Neural cell (in vitro differentiated cells): ENCODE measurements at regions not wholly inside any gene's neighbourhood (a gene's known extent, or its start where the extent isn't known, plus 50 kb on each side); places are given as distances from the start of the nearest gene placed in this dataset.

Experiments used
- H2AFZ ChIP-seq: fragments of 200-600, 300-800 bp; sonication (generic), shearing (Covaris generic); 2 replicates; pipeline ENCODE4 v1.6.0; 2014; ENCODE audit warnings: low read depth, mild to moderate bottlenecking, antibody characterized with exemption, low read length, moderate library complexity
- H3F3A ChIP-seq: fragments of 200-600 bp; shearing (Covaris generic); 2 replicates; pipeline ENCODE4 v1.6.1; 2016; ENCODE audit warnings: mild to moderate bottlenecking, moderate library complexity, mixed read lengths, antibody characterized with exemption, low read length; ENCODE audit not compliant: insufficient read depth, poor library complexity, severe bottlenecking
- H3K27ac ChIP-seq: fragments of 200-600, 300-800 bp; sonication (generic), shearing (Covaris generic); 2 replicates; pipeline ENCODE4 v1.5.1; 2014; ENCODE audit warnings: mild to moderate bottlenecking, low read length, moderate library complexity
- H3K27me3 ChIP-seq: fragments of 300-800, 200-600 bp; sonication (generic), shearing (Covaris generic); 2 replicates; pipeline ENCODE4 v1.6.0; 2014; ENCODE audit warnings: mild to moderate bottlenecking, low read depth, low read length, moderate library complexity; ENCODE audit not compliant: insufficient read depth
- H3K36me3 ChIP-seq: fragments of 300-800, 200-600 bp; sonication (generic), shearing (Covaris generic); 2 replicates; pipeline ENCODE4 v1.5.1; 2014; ENCODE audit warnings: mild to moderate bottlenecking, antibody characterized with exemption, low read length, moderate library complexity; ENCODE audit not compliant: insufficient read depth
- H3K4me2 ChIP-seq: fragments of 300-800, 200-600 bp; sonication (generic), shearing (Covaris generic); 2 replicates; pipeline ENCODE4 v1.6.0; 2014; ENCODE audit warnings: mild to moderate bottlenecking, low read length
- H3K4me3 ChIP-seq: fragments of 300-800, 200-600 bp; sonication (generic), shearing (Covaris generic); 2 replicates; pipeline ENCODE4 v1.5.1; 2014; ENCODE audit warnings: mild to moderate bottlenecking, low read length, moderate library complexity
- H3K79me2 ChIP-seq: fragments of 200-600 bp; shearing (Covaris generic); replicated peaks from 2 replicates; pipeline ENCODE4 v1.6.0; 2014; ENCODE audit warnings: mild to moderate bottlenecking, low read length, moderate library complexity; ENCODE audit not compliant: insufficient read depth
- H3K9ac ChIP-seq: fragments of 300-800, 200-600 bp; sonication (generic), shearing (Covaris generic); 2 replicates; pipeline ENCODE4 v1.6.1; 2016; ENCODE audit warnings: mild to moderate bottlenecking, low read length, mixed read lengths
- H3K9me2 ChIP-seq: fragments of 200-600 bp; shearing (Covaris generic); 2 replicates; pipeline ENCODE4 v1.6.1; 2016; ENCODE audit warnings: mild to moderate bottlenecking, low read length, mixed read lengths; ENCODE audit not compliant: insufficient read depth
- H3K9me3 ChIP-seq: fragments of 200-600, 300-800 bp; sonication (generic), shearing (Covaris generic); 2 replicates; pipeline ENCODE4 v1.6.1; 2016; ENCODE audit warnings: mild to moderate bottlenecking, mixed run types, low read length, moderate library complexity, mixed read lengths
- H4K20me1 ChIP-seq: fragments of 200-600 bp; shearing (Covaris generic); 2 replicates; pipeline ENCODE4 v1.6.1; 2016; ENCODE audit warnings: mild to moderate bottlenecking, mixed run types; ENCODE audit not compliant: insufficient read depth
- EP300 ChIP-seq: fragments of 450-650 bp; conservative IDR thresholded peaks from 2 replicates; pipeline ENCODE4 v1.6.1; 2014; ENCODE audit warnings: antibody characterized with exemption, mild to moderate bottlenecking, moderate library complexity; ENCODE audit not compliant: poor library complexity, severe bottlenecking
- EZH2 ChIP-seq: fragments of 200-600, 300-800 bp; shearing (Covaris generic), sonication (generic); IDR thresholded peaks from 2 replicates; pipeline ENCODE4 v1.6.1; 2014; ENCODE audit warnings: antibody characterized with exemption, low read length, borderline replicate concordance, mild to moderate bottlenecking; ENCODE audit not compliant: insufficient read depth, poor library complexity, severe bottlenecking
- MXI1 ChIP-seq: fragments of 450-650 bp; conservative IDR thresholded peaks from 2 replicates; pipeline ENCODE4 v1.6.1; 2014; ENCODE audit warnings: antibody characterized with exemption, mild to moderate bottlenecking; ENCODE audit not compliant: poor library complexity, severe bottlenecking
- POLR2AphosphoS5 ChIP-seq: IDR thresholded peaks from 2 replicates; pipeline ENCODE4 v1.6.1; 2012
- RAD21 ChIP-seq: fragments of 450-650 bp; conservative IDR thresholded peaks from 2 replicates; pipeline ENCODE4 v1.6.1; 2014; ENCODE audit warnings: antibody characterized with exemption, mild to moderate bottlenecking, moderate library complexity
- SMC3 ChIP-seq: fragments of 450-650 bp; conservative IDR thresholded peaks from 2 replicates; pipeline ENCODE4 v1.6.1; 2014; ENCODE audit warnings: antibody characterized with exemption, mild to moderate bottlenecking, moderate library complexity; ENCODE audit not compliant: poor library complexity
- TAF1 ChIP-seq: IDR thresholded peaks from 2 replicates; pipeline ENCODE4 v1.6.1; 2012; ENCODE audit warnings: low read depth
- TF ChIP-seq, protein P1 (sequence below): fragments of 450-650 bp; IDR thresholded peaks from 2 replicates; pipeline ENCODE4 v1.5.1; 2014; ENCODE audit warnings: antibody characterized with exemption, mild to moderate bottlenecking, moderate library complexity; ENCODE audit not compliant: poor library complexity, severe bottlenecking
- TF ChIP-seq, protein P2 (sequence below): IDR thresholded peaks from 2 replicates; pipeline ENCODE4 v1.6.1; 2012; ENCODE audit warnings: borderline replicate concordance

DNA sequence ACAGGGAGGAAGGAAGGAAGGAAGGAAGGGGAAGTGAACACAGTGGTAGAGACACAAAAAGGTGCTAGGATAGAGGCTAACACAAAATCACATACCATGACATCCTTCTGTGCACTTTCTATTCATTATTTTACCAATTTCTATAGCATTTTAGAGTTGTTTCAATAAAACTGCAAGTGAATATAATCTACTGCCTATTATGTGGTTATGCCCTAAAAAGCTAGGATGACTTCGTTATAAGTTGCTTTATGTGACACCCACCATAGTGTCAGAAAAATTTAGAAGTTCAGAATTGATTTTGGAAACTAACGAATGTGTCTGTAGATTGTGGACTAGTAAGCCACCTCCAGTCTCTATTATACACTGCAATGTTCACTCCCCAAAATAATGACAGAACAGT, 59.4 kb upstream of the EDNRA start:
- TF ChIP-seq MXI1 (no peak), RAD21 (no peak), POLR2AphosphoS5 (no peak), EP300 (no peak), EZH2 (no peak), SMC3 (no peak), TAF1 (no peak)
- TF ChIP-seq, protein P1, sequence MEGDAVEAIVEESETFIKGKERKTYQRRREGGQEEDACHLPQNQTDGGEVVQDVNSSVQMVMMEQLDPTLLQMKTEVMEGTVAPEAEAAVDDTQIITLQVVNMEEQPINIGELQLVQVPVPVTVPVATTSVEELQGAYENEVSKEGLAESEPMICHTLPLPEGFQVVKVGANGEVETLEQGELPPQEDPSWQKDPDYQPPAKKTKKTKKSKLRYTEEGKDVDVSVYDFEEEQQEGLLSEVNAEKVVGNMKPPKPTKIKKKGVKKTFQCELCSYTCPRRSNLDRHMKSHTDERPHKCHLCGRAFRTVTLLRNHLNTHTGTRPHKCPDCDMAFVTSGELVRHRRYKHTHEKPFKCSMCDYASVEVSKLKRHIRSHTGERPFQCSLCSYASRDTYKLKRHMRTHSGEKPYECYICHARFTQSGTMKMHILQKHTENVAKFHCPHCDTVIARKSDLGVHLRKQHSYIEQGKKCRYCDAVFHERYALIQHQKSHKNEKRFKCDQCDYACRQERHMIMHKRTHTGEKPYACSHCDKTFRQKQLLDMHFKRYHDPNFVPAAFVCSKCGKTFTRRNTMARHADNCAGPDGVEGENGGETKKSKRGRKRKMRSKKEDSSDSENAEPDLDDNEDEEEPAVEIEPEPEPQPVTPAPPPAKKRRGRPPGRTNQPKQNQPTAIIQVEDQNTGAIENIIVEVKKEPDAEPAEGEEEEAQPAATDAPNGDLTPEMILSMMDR, result no peak
- TF ChIP-seq, protein P2, sequence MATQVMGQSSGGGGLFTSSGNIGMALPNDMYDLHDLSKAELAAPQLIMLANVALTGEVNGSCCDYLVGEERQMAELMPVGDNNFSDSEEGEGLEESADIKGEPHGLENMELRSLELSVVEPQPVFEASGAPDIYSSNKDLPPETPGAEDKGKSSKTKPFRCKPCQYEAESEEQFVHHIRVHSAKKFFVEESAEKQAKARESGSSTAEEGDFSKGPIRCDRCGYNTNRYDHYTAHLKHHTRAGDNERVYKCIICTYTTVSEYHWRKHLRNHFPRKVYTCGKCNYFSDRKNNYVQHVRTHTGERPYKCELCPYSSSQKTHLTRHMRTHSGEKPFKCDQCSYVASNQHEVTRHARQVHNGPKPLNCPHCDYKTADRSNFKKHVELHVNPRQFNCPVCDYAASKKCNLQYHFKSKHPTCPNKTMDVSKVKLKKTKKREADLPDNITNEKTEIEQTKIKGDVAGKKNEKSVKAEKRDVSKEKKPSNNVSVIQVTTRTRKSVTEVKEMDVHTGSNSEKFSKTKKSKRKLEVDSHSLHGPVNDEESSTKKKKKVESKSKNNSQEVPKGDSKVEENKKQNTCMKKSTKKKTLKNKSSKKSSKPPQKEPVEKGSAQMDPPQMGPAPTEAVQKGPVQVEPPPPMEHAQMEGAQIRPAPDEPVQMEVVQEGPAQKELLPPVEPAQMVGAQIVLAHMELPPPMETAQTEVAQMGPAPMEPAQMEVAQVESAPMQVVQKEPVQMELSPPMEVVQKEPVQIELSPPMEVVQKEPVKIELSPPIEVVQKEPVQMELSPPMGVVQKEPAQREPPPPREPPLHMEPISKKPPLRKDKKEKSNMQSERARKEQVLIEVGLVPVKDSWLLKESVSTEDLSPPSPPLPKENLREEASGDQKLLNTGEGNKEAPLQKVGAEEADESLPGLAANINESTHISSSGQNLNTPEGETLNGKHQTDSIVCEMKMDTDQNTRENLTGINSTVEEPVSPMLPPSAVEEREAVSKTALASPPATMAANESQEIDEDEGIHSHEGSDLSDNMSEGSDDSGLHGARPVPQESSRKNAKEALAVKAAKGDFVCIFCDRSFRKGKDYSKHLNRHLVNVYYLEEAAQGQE, result no peak
- no peaks in the 10 kb centered on the region for H3K9me2 ChIP-seq
- H3K36me3 ChIP-seq, result no peaks in the 10 kb centered on the region
- H3K27me3 ChIP-seq, result no peaks in the 10 kb centered on the region
- H3K27ac ChIP-seq, result no peak overlapping the region
- no peaks in the 10 kb centered on the region for H3K79me2 ChIP-seq
- H2AFZ ChIP-seq, result no peak overlapping the region
- H3K9ac ChIP-seq, result no peak overlapping the region
- H3K9me3 ChIP-seq, result no peaks in the 10 kb centered on the region
- H3F3A ChIP-seq, result no peaks in the 10 kb centered on the region
- no peak overlapping the region for H3K4me3 ChIP-seq
- no peaks in the 10 kb centered on the region for H4K20me1 ChIP-seq
- H3K4me2 ChIP-seq, result no peak overlapping the region

DNA sequence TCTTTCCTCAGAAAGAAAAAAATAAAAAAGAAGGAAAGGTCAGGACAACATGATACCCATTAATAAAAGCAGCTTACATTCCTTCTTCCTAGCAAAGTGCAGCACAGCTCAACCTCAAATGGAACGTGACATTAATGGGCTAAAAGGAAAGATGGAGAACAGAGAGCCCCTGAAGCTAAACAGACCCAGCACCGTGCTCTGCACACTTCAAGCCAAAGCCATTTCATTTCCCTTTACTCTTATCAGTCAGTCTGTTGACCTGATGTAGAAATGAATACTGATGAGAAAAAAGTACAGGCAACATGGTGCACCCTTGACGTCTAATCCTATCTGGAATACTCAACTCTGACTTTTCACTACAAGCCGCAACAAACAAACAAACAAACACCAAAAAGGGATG, 57.7 kb upstream of the EDNRA start:
- no peaks in the 10 kb centered on the region for H3K27me3 ChIP-seq
- no peak overlapping the region for H2AFZ ChIP-seq
- no peaks in the 10 kb centered on the region for H3K9me2 ChIP-seq
- no peaks in the 10 kb centered on the region for H3K79me2 ChIP-seq
- no peak overlapping the region for H3K9ac ChIP-seq
- no peaks in the 10 kb centered on the region for H3F3A ChIP-seq
- TF ChIP-seq MXI1 (no peak), SMC3 (no peak), POLR2AphosphoS5 (no peak), RAD21 (no peak), TAF1 (no peak), EZH2 (no peak), EP300 (no peak)
- TF ChIP-seq, protein P2, result no peak
- TF ChIP-seq, protein P1, result no peak
- no peak overlapping the region for H3K4me2 ChIP-seq
- H4K20me1 ChIP-seq, result no peaks in the 10 kb centered on the region
- no peak overlapping the region for H3K4me3 ChIP-seq
- no peaks in the 10 kb centered on the region for H3K36me3 ChIP-seq
- no peak overlapping the region for H3K27ac ChIP-seq
- no peaks in the 10 kb centered on the region for H3K9me3 ChIP-seq
